ENCODE measurements at regions not wholly inside any gene's neighbourhood (a gene's known extent, or its start where the extent isn't known, plus 50 kb on each side); places are given as distances from the start of the nearest gene placed in this dataset.

DNA sequence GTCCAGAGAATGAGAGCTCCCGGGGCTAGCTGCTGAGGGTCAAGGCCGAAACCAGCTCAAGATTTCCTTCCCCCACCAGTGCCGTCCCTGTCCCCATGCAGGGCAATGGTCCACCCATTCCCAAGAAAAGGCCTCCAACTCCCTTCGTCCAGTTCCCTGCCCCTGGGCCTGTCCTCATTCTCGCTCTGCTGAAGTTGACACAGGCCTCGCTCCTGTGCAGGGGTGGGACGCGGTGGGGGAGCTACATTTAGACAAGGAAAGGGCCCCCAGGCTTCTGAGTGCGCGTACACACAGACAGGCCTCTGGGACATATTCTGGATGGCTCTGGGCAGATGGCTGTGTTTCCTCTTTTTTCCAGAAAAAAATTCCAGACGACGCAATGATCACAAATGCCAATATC lies 188.3 kb downstream of the ETS2 start:
- no peak for TF ChIP-seq PATZ1 (CRISPR knock-in tag; IDR thresholded peaks at IDR 0.05; ENCODE audit: borderline replicate concordance)
- TF ChIP-seq, protein P1, sequence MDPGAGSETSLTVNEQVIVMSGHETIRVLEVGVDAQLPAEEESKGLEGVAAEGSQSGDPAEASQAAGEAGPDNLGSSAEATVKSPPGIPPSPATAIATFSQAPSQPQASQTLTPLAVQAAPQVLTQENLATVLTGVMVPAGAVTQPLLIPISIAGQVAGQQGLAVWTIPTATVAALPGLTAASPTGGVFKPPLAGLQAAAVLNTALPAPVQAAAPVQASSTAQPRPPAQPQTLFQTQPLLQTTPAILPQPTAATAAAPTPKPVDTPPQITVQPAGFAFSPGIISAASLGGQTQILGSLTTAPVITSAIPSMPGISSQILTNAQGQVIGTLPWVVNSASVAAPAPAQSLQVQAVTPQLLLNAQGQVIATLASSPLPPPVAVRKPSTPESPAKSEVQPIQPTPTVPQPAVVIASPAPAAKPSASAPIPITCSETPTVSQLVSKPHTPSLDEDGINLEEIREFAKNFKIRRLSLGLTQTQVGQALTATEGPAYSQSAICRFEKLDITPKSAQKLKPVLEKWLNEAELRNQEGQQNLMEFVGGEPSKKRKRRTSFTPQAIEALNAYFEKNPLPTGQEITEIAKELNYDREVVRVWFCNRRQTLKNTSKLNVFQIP (CRISPR knock-in tag; IDR thresholded peaks at IDR 0.05; ENCODE audit: borderline replicate concordance, low read depth): no peak
- TF ChIP-seq ZNF70 (CRISPR knock-in tag; IDR thresholded peaks at IDR 0.05): no peak

GRCh38 chr21:38993561-38993960 lies 187.8 kb downstream of the ETS2 start:
- ATAC-seq: peak; percentile 82
- TF ChIP-seq ZC3H10 (CRISPR knock-in tag; IDR thresholded peaks at IDR 0.05) (no peak), ZNF8 (CRISPR knock-in tag; IDR thresholded peaks at IDR 0.05) (no peak), ARNTL (CRISPR knock-in tag; IDR thresholded peaks at IDR 0.05; ENCODE audit: borderline replicate concordance, low read depth) (no peak), TCF4 (CRISPR knock-in tag; IDR thresholded peaks at IDR 0.05; ENCODE audit: borderline replicate concordance) (no peak), CREB5 (CRISPR knock-in tag; IDR thresholded peaks at IDR 0.05; ENCODE audit: low read depth) (no peak), GLIS3 (CRISPR knock-in tag; IDR thresholded peaks at IDR 0.05) (no peak), ZFP3 (CRISPR knock-in tag; IDR thresholded peaks at IDR 0.05) (0 out of 2 replicates have a peak, but pooled peaks have one; percentile 31), ZNF565 (CRISPR knock-in tag; conservative IDR thresholded peaks at IDR 0.05; ENCODE audit: low read depth) (no peak), TSHZ2 (CRISPR knock-in tag; IDR thresholded peaks at IDR 0.05) (no peak), ISL1 (CRISPR knock-in tag; IDR thresholded peaks at IDR 0.05) (peak; percentile 62), ESRRG (CRISPR knock-in tag; IDR thresholded peaks at IDR 0.05) (no peak), PPARA (CRISPR knock-in tag; IDR thresholded peaks at IDR 0.05; ENCODE audit: borderline replicate concordance) (no peak), CSDC2 (CRISPR knock-in tag; IDR thresholded peaks at IDR 0.05) (no peak), ZFP30 (CRISPR knock-in tag; IDR thresholded peaks at IDR 0.05) (peak; percentile 64; the same call in 1 of the 2 replicates), SNAI2 (CRISPR knock-in tag; IDR thresholded peaks at IDR 0.05) (no peak)

More for the DNA sequence above, 188.3 kb downstream of the ETS2 start:
- no peak for ATAC-seq

- TF ChIP-seq PATZ1 (CRISPR knock-in tag; IDR thresholded peaks at IDR 0.05; ENCODE audit: borderline replicate concordance) (no peak), GLIS3 (CRISPR knock-in tag; IDR thresholded peaks at IDR 0.05) (no peak), BACH2 (CRISPR knock-in tag; IDR thresholded peaks at IDR 0.05; ENCODE audit: borderline replicate concordance) (no peak), SNAI2 (CRISPR knock-in tag; IDR thresholded peaks at IDR 0.05) (no peak), TOX (CRISPR knock-in tag; IDR thresholded peaks at IDR 0.05; ENCODE audit: borderline replicate concordance) (no peak), ISL1 (CRISPR knock-in tag; IDR thresholded peaks at IDR 0.05) (no peak), CREB5 (CRISPR knock-in tag; IDR thresholded peaks at IDR 0.05; ENCODE audit: low read depth) (no peak)
- no peak for ATAC-seq
Observed at GRCh38 chr21:38992737-38993136, 187.0 kb downstream of the ETS2 start.
